HG02852 (cell line): ENCODE measurements at regions not wholly inside any gene's neighbourhood (a gene's known extent, or its start where the extent isn't known, plus 50 kb on each side); places are given as distances from the start of the nearest gene placed in this dataset.

Source experiments
- ATAC-seq: cut with Tn5 transposase; IDR thresholded peaks from one replicate; pipeline ENCODE4 v1.9.1; 2021; ENCODE audit warnings: mild to moderate bottlenecking, moderate library complexity; ENCODE audit not compliant: unreplicated experiment

GRCh38 chr9:118281772-118282171 is 577.6 kb downstream of the TLR4 start:
- no peak for ATAC-seq

GRCh38 chr9:118283488-118283887 is 579.3 kb downstream of the TLR4 start:
- ATAC-seq: no peak

GRCh38 chr9:118290116-118290515 is 585.9 kb downstream of the TLR4 start:
- no peak for ATAC-seq

GRCh38 chr9:118295413-118295812 is 591.2 kb downstream of the TLR4 start:
- ATAC-seq: no peak

- ATAC-seq: no peak
Measured at GRCh38 chr9:118302721-118303120, 598.5 kb downstream of the TLR4 start.

GRCh38 chr9:118303216-118303615 is 599.0 kb downstream of the TLR4 start:
- ATAC-seq: no peak

- no peak for ATAC-seq
Measured at GRCh38 chr9:118305331-118305730, 601.1 kb downstream of the TLR4 start.

GRCh38 chr9:118306801-118307200 is 602.6 kb downstream of the TLR4 start:
- no peak for ATAC-seq

GRCh38 chr9:118313965-118314364 is 609.8 kb downstream of the TLR4 start:
- no peak for ATAC-seq

GRCh38 chr9:118316831-118317343 is 612.7 kb downstream of the TLR4 start:
- no peak for ATAC-seq

GRCh38 chr9:118318770-118319431 is 614.7 kb downstream of the TLR4 start:
- no peak for ATAC-seq

- no peak for ATAC-seq
Measured at GRCh38 chr9:118321788-118322187, 617.6 kb downstream of the TLR4 start.

- no peak for ATAC-seq
Measured at GRCh38 chr9:118324706-118325105, 620.5 kb downstream of the TLR4 start.

- ATAC-seq: no peak
Measured at GRCh38 chr9:118325757-118326156, 621.6 kb downstream of the TLR4 start.

- no peak for ATAC-seq
Measured at GRCh38 chr9:118326326-118326725, 622.1 kb downstream of the TLR4 start.

- no peak for ATAC-seq
Measured at GRCh38 chr9:118330191-118330986, 626.2 kb downstream of the TLR4 start.

GRCh38 chr9:118331622-118332045 is 627.4 kb downstream of the TLR4 start:
- no peak for ATAC-seq

GRCh38 chr9:118336250-118336942 is 632.2 kb downstream of the TLR4 start:
- ATAC-seq: no peak

GRCh38 chr9:118336943-118337330 is 632.7 kb downstream of the TLR4 start:
- no peak for ATAC-seq

GRCh38 chr9:118360036-118360435 is 655.8 kb downstream of the TLR4 start:
- no peak for ATAC-seq

GRCh38 chr9:118362123-118362522 is 657.9 kb downstream of the TLR4 start:
- no peak for ATAC-seq

GRCh38 chr9:118362596-118362995 is 658.4 kb downstream of the TLR4 start:
- no peak for ATAC-seq
